HG03108 (cell line): ENCODE measurements at regions not wholly inside any gene's neighbourhood (a gene's known extent, or its start where the extent isn't known, plus 50 kb on each side); places are given as distances from the start of the nearest gene placed in this dataset.
"Not testable (repeated sequence)": the region's sequence is repeated elsewhere in the genome, so short reads cannot be mapped to it uniquely, and the experiment has no call there.

Experiments
- ATAC-seq: cut with Tn5 transposase; IDR thresholded peaks from one replicate; pipeline ENCODE4 v1.9.1; 2021; ENCODE audit warnings: moderate library complexity; ENCODE audit not compliant: unreplicated experiment

DNA sequence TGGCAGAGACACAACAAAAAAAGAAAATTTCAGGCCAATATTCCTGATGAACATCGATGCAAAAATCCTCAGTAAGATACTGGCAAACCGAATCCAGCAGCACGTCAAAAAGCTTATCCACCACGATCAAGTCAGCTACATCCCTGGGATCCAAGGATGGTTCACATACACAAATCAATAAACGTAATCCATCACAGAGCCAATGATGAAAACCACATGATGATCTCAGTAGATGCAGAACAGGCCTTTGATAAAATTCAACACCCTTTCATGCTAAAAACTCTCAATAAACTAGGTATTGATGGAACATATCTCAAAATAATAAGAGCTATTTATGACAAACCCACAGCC, 382.1 kb downstream of the IPMK start:
- ATAC-seq = not testable (repeated sequence)

DNA sequence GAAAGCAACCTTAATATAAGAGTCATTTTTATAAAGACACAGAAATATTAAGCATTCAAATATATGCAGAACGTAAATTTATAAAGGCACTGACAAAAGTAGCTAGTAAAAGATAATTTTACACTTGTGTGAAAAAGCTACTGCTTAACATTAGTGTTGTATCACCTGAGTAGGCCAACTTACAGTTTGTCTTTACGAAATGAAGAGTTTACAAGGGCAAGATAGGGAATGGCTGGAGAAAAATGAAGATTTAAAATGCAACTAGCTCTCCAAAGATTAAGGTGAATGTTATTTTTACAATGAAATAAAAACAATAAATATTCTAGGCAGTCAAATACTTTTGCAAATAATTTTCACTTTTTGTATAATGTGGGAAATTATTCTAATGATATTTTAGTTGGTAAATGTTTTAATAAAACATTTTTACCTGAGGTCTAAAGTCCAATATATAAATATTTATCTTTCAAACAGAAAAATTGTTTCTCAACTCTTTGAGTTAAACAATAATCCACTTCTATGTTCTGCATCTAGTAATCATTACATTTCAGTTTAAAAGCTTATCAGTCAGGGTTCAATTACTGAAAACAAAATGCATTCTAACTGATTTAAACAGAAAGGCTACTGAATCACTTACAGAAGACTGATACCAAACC, 382.6 kb downstream of the IPMK start:
- ATAC-seq = no peak

GRCh38 chr10:57884407-57884806, 383.3 kb downstream of the IPMK start:
- ATAC-seq = no peak

- no peak for ATAC-seq
Measured at GRCh38 chr10:57880446-57881227, 387.1 kb downstream of the IPMK start.

GRCh38 chr10:57874810-57875209, 392.9 kb downstream of the IPMK start:
- ATAC-seq = no peak

GRCh38 chr10:57867241-57867640, 400.5 kb downstream of the IPMK start:
- no peak for ATAC-seq

- ATAC-seq = no peak
Measured at GRCh38 chr10:57864765-57865680, 402.7 kb downstream of the IPMK start.

DNA sequence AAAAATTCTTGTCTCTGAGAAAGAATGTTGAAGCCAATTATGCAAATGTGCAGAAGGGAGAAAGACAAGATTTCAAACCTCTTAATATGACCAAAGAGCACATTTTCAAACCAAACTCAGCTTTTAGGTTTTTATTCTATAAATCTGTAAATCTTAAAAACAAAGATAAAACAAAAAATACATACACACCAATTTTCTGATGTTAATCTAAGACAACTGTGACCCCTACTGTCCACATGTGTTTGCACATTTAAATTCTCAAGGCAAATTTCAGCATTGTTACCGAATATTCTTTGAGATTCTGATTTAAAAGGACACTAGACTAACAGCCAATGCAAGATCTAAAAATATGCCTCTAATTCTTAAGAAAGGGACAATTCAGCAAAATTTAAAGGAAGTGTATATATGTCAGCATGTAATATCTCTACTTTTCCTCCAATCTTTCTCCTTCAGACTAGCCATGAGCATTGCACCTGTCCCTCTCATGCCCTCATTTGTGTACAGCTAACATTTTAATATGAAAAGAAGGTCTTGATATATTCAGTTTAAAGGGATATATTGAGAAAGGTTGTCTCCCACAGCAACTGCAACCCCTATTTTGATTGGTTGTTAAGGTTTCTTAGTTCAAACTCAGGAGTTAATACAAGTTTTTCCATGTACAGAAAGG, 417.9 kb downstream of the IPMK start:
- ATAC-seq = no peak

DNA sequence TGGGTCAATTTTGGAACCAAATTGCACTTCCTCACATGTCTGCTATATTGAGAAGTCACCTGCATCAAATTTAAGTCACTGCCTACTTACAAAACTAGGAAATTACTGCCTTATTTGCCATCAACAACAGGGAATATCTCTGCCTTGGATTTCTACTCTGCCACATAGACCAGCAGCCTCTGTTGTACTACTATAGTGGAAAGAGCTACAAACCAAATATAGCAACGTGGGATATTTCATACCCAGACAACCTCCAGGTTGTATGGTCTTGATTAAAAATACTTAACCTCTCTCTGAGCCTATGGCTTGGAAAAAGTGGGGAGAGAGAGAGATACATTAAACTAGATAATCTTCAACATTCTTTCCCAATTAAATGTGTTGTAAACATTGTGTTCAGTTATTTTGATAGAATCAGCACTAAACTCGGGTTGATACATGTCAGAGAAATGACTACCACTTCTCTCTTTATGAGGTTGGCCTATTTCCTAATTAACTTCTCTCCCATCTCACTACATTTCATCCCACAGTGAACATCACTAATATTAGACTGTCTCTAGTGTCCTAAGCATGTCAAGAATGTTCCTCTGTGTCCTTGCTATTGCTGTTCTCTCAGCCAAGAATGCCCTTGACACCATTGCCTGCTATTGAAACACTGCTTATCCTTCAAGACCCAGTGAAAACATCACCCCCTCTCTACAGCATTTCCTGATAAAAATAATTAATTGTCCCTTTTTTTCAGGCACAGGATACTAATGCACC, 421.2 kb downstream of the IPMK start:
- no peak for ATAC-seq

DNA sequence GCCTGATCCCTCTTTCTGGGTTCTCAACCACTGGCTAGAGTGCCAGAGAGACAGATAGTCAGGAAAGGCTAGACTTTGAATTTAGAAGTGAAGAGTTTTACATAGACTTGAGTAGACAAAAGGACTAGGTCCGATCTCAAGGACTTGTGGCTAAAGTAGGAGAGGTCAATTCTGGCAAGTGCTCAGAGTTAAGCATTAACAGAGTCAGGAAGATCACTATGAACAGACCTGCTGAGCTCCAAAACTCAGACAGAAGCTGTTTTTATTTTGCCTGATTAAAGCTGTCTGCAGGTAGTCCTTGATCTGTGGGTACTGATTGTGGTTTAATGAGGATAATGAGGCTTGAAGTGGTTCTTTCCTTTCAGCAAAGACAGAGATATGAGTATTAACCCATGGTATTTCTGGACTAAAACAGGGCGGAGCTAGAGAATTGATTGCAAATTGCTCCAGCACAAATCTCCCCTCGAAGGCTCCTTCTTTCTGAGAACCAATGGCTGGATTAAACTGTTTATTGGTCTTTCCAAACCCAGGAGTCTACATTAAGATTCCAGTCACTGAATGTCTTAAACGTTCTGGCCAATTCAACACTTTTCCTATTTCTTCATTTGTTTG, 423.2 kb downstream of the IPMK start:
- ATAC-seq = no peak

DNA sequence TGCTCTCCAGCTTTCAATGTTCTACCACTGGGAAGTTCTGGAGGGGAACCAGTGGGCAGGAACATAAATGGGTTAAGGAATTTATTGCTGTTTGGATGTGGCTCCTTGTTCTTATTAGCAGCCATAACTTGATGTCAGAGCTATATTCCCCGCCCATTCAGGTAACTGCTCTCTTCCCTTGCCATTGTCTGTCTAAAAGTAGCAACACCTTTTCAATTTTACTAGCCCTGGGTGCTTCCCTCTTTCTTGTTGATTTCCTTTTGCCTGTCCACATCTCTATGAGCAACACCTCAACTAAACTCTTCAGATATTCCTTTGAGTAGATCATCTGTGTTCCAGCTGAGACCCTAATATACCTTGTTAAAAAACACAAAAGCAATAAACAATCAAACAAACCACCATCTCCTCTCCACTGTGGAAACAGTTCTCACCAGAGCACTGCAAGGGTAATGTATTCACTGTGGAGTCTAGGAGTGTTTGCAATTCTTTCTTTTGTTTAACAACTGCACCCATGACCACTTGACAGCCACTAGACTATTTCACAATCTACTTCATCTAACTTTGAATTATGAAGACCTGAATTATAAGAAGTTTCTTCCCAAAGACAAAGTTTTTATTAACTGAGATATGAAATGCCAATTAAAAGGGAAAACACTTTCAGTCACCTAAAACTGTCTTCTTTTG, 436.7 kb downstream of the IPMK start:
- no peak for ATAC-seq

DNA sequence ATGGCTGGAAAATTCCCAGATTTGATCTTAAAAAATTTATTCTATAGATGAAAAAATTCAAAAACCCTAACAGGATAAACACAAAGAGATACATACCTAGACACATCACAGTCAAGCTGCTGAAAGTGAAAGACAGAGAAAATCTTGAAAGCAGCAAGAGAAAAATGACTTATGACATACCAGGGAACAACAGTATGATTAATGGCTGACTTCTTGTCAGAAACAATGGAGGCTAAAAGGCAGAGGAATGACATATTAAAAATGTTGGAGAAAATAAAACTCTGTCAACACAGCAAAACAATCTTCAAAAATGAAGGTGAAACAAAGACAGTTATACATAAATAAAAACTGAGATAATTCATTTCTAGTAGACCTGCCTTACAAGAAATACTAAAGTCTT, 442.7 kb downstream of the IPMK start:
- ATAC-seq = no peak

- no peak for ATAC-seq
Measured at GRCh38 chr10:57823398-57823797, 444.3 kb downstream of the IPMK start.

DNA sequence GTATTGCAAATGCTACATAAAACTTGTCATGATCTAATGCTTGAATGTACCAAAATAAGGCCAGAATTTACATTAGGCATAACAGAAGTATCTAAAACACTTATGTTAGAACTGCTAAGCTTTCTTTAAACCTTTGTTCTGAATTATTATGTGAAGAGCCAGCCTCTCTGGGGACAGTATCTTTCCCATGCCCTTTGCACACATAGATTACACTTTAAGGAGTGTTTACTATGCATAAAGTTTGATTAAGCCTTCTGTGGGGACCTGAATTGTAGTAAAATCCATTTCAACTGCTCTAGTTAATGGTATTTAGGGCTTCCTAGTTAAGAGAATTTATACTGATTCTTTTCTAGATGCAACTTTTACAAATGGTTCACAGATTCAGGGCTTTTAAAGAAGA, 444.7 kb downstream of the IPMK start:
- no peak for ATAC-seq

DNA sequence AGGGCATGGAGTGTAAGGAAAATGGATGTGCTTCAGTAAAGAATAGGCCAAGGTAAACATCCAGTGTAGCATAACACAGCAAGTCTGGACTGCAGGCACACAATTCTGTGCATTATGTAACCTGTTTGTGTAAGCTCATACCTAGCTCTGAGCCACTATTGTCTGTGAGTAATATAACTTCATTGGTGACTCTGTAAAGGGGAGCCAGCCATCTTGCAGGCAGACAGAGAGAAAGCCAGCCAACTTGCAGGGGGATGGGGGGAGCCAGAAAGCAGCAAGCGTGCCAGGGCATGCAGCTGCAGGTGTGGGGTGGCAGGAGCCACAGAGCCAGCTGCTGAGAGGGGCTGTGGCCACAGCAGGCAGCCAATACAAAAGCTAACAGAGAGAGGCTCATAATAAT, 449.2 kb downstream of the IPMK start:
- ATAC-seq = no peak

DNA sequence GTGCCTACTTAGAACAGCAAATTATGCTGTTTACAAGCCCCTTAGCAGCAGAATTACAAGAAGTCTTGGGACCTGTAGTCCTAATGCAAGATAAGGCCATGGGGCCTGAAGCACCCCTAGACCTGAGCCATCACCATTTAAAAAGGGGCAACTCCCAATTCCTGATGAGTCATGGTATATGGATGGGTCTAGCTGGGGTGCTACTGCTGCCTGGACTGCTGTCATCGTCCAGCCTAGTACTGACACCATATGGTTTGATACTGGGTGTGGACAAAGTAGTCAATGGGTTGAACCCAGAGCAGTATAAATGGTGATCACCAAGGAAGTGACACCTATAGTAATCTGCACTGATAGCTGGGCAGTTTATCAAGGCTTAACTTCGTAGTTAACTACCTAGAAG, 450.0 kb downstream of the IPMK start:
- no peak for ATAC-seq

GRCh38 chr10:57815949-57816348, 451.7 kb downstream of the IPMK start:
- ATAC-seq = no peak

DNA sequence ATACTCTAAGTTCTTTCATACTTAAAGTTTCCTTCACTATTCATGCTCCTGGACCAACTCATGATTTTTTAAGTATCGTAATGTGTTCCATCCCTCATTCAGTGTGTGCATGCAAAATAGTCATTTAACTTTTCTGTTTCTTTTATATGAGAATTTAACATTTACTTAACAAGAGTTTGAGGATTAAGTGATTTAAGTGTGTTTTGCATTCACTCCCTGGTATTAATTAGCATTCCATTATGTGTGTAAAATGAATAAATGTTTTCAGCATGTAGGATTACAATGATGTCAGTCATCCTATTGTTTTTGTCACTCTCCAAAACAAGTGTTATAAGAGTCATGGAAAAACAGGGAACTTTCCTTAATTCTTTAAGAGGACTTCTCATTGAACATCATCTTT, 457.7 kb downstream of the IPMK start:
- no peak for ATAC-seq

- ATAC-seq = no peak
Measured at GRCh38 chr10:57807906-57808305, 459.8 kb downstream of the IPMK start.
